CD14-positive monocyte (primary cell): ENCODE measurements at regions not wholly inside any gene's neighbourhood (a gene's known extent, or its start where the extent isn't known, plus 50 kb on each side); places are given as distances from the start of the nearest gene placed in this dataset.

Experiments used
- DNase-seq, 3 donors: peaks; one replicate each; pipeline ENCODE4 v3.0.0-alpha.2; 2011 to 2022
- H2AFZ ChIP-seq: 2 replicates; pipeline ENCODE4 v1.6.0; 2012; ENCODE audit warnings: mild to moderate bottlenecking, low read depth, low read length, inconsistent platforms; ENCODE audit not compliant: insufficient read depth, poor library complexity, severe bottlenecking
- H3K27ac ChIP-seq, 2 donors: 1 replicate in 1 of 2; 2 replicates in 1 of 2; pipeline ENCODE4 v1.5.1; 2012 to 2013; ENCODE audit warnings: low read length in 2 of 2, control low read depth in 1 of 2, inconsistent platforms in 1 of 2, low read depth in 1 of 2, mild to moderate bottlenecking in 1 of 2
- H3K27me3 ChIP-seq, 2 donors: one replicate each; pipeline versions ENCODE4 v1.6.0 to v1.6.1; 2011 to 2013; ENCODE audit warnings: low read length in 2 of 2; ENCODE audit not compliant: control insufficient read depth in 2 of 2, insufficient read depth in 2 of 2
- H3K36me3 ChIP-seq, 2 donors: replicated peaks in 1 of 2; 1 replicate in 1 of 2; 2 replicates in 1 of 2; pipeline versions ENCODE4 v1.5.1 to v1.6.1; 2012 to 2013; ENCODE audit warnings: low read length in 2 of 2, control low read depth in 1 of 2, inconsistent platforms in 1 of 2, mild to moderate bottlenecking in 1 of 2; ENCODE audit not compliant: insufficient read depth in 2 of 2, control insufficient read depth in 1 of 2
- H3K4me1 ChIP-seq, 2 donors: 1 replicate in 1 of 2; 2 replicates in 1 of 2; pipeline versions ENCODE4 v1.5.1 to v1.6.1; 2012 to 2013; ENCODE audit warnings: low read length in 2 of 2, control low read depth in 1 of 2, inconsistent platforms in 1 of 2, mild to moderate bottlenecking in 1 of 2, moderate library complexity in 1 of 2; ENCODE audit not compliant: insufficient read depth in 2 of 2, control insufficient read depth in 1 of 2
- H3K4me2 ChIP-seq: replicated peaks from 2 replicates; pipeline ENCODE3; 2012; ENCODE audit warnings: low read length, moderate library complexity, mild to moderate bottlenecking; ENCODE audit not compliant: poor library complexity, severe bottlenecking; ENCODE audit errors: extremely low read depth
- H3K4me3 ChIP-seq, 3 experiments: fragments of 200-600 bp in 1 of 3; sonication (generic) in 1 of 3; replicated peaks in 1 of 3; 1 replicate in 2 of 3; 2 replicates in 1 of 3; pipeline ENCODE4 v1.5.1; 2011 to 2013; ENCODE audit warnings: low read length in 3 of 3, mild to moderate bottlenecking in 3 of 3, control low read depth in 2 of 3, low read depth in 2 of 3, inconsistent platforms in 1 of 3, moderate library complexity in 1 of 3
- H3K79me2 ChIP-seq: 2 replicates; pipeline ENCODE4 v1.6.0; 2012; ENCODE audit warnings: mild to moderate bottlenecking, control low read depth, inconsistent platforms, low read length, moderate library complexity; ENCODE audit not compliant: insufficient read depth
- H3K9ac ChIP-seq: 2 replicates; pipeline ENCODE4 v1.6.0; 2017; ENCODE audit warnings: low read length, mild to moderate bottlenecking; ENCODE audit not compliant: insufficient read depth, poor library complexity, severe bottlenecking
- H3K9me3 ChIP-seq, 2 donors: replicated peaks in 1 of 2; 1 replicate in 1 of 2; 2 replicates in 1 of 2; pipeline versions ENCODE4 v1.5.1 to v1.6.1; 2012 to 2013; ENCODE audit warnings: low read length in 2 of 2, control low read depth in 1 of 2; ENCODE audit not compliant: control insufficient read depth in 1 of 2, insufficient read depth in 1 of 2
- H4K20me1 ChIP-seq: 2 replicates; pipeline ENCODE4 v1.6.0; 2012; ENCODE audit warnings: mild to moderate bottlenecking, low read length, control low read depth, moderate library complexity; ENCODE audit not compliant: insufficient read depth
- H3K27ac Mint-ChIP-seq, 7 donors: one replicate each; pipeline ENCODE4 v1.8.0; 2020; ENCODE audit warnings: mild to moderate bottlenecking in 7 of 7, mixed read lengths in 7 of 7, moderate library complexity in 6 of 7, inconsistent platforms in 2 of 7
- H3K27me3 Mint-ChIP-seq, 3 donors: one replicate each; pipeline ENCODE4 v1.8.0; 2021 to 2022; ENCODE audit warnings: low read depth in 3 of 3, mild to moderate bottlenecking in 3 of 3, mixed read lengths in 3 of 3, moderate library complexity in 3 of 3, inconsistent platforms in 1 of 3
- H3K36me3 Mint-ChIP-seq, 2 donors: one replicate each; pipeline ENCODE4 v1.8.0; 2020; ENCODE audit warnings: mixed read lengths in 2 of 2, inconsistent platforms in 1 of 2, mild to moderate bottlenecking in 1 of 2
- H3K4me1 Mint-ChIP-seq: one replicate; pipeline ENCODE4 v1.8.0; 2020; ENCODE audit warnings: mild to moderate bottlenecking, mixed read lengths
- H3K4me3 Mint-ChIP-seq, 2 donors: one replicate each; pipeline ENCODE4 v1.8.0; 2020; ENCODE audit warnings: mild to moderate bottlenecking in 2 of 2, mixed read lengths in 2 of 2, moderate library complexity in 1 of 2
- H3K9me3 Mint-ChIP-seq, 7 donors: one replicate each; pipeline ENCODE4 v1.8.0; 2020 to 2022; ENCODE audit warnings: mixed read lengths in 7 of 7, mild to moderate bottlenecking in 6 of 7, moderate library complexity in 6 of 7, inconsistent platforms in 2 of 7
- WGBS: methylation state at CpG from one replicate; pipeline ENCODE4 v1.1.5; 2013; ENCODE audit warnings: missing lambda C conversion rate; ENCODE audit not compliant: insufficient coverage; 5-methylcytosine and 5-hydroxymethylcytosine counted together
- intact Hi-C, 2 donors: fragments of 100-400 bp; cut with micrococcal nuclease; formaldehyde crosslinking; loops; one replicate each; pipeline versions ENCODE4 v1.15.0 to v1.15.1; 2023
- TF ChIP-seq, protein P1 (sequence below): fragments of 200-600 bp; IDR thresholded peaks from one replicate; pipeline ENCODE4 v1.8.0; 2022; ENCODE audit warnings: antibody characterized with exemption, mild to moderate bottlenecking

DNA sequence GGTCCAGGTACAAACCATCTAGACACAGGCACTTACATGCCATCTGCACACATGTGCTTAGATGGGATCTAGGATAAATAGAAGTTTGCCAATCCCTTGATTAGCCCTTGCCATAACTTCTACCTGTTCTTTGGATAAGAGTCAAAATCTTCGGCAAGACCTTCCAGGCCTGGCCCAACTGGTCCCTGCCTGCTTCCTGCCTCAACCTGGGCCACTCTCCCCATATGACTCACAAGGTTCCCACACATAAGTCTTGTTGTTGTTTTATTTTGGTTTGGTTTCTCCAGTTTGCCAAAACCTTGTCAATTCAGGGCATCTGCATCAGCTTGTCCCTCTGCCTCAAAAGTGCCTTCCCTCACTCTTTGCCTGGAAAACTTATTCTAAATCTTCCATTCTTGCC is 95.3 kb upstream of the XYLT1 start:
- H3K4me1 Mint-ChIP-seq = peaks cover 3% of the 10 kb centered on the region
- WGBS = no CpG with 5 or more reads among the region's 1 CpG
- no peak for DNase-seq
- H3K27me3 Mint-ChIP-seq = peaks cover 7 to 10% (median 9%) of the 10 kb centered on the region in 3 donors
- no peak overlapping the region for H3K27ac Mint-ChIP-seq
- H3K27me3 ChIP-seq = peaks cover 0 to 2% of the 10 kb centered on the region in 2 donors
- H3K4me3 Mint-ChIP-seq = no peak overlapping the region
- intact Hi-C loops = no loop called here
- no peaks in the 10 kb centered on the region for H3K79me2 ChIP-seq
- H3K9me3 ChIP-seq = no peaks in the 10 kb centered on the region
- H3K36me3 Mint-ChIP-seq = no peaks in the 10 kb centered on the region
- H3K4me1 ChIP-seq = no peaks in the 10 kb centered on the region
- no peaks in the 10 kb centered on the region for H3K36me3 ChIP-seq
- no peak overlapping the region for H3K9ac ChIP-seq
- H4K20me1 ChIP-seq = no peaks in the 10 kb centered on the region
- no peak overlapping the region for H3K27ac ChIP-seq
- TF ChIP-seq, protein P1, sequence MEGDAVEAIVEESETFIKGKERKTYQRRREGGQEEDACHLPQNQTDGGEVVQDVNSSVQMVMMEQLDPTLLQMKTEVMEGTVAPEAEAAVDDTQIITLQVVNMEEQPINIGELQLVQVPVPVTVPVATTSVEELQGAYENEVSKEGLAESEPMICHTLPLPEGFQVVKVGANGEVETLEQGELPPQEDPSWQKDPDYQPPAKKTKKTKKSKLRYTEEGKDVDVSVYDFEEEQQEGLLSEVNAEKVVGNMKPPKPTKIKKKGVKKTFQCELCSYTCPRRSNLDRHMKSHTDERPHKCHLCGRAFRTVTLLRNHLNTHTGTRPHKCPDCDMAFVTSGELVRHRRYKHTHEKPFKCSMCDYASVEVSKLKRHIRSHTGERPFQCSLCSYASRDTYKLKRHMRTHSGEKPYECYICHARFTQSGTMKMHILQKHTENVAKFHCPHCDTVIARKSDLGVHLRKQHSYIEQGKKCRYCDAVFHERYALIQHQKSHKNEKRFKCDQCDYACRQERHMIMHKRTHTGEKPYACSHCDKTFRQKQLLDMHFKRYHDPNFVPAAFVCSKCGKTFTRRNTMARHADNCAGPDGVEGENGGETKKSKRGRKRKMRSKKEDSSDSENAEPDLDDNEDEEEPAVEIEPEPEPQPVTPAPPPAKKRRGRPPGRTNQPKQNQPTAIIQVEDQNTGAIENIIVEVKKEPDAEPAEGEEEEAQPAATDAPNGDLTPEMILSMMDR = no peak
- H2AFZ ChIP-seq = no peak overlapping the region
- H3K4me3 ChIP-seq = no peak overlapping the region
- H3K9me3 Mint-ChIP-seq = no peaks in the 10 kb centered on the region
- H3K4me2 ChIP-seq = no peak overlapping the region

DNA sequence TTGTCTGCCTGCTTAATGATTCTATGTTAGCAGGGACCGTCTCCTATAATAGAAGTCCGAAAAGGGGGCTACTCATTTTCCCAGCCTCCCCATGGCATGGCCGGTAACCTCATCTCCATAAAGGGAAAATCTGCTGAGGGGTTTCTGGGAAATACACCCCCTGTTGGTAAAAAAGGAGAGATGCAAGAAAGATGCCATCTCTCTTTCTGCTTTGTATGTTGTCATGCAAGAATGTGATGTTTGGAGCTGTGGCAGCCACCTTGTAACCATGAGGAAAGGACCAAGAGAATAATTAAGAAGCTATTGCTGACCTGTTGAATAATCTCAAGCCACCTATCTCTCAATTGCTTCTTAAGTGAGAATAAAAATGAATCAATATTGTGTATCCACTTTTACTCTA is 94.8 kb upstream of the XYLT1 start:
- Histone ChIP-seq H3K4me2 (no peak overlapping the region), H4K20me1 (no peaks in the 10 kb centered on the region), H3K79me2 (no peaks in the 10 kb centered on the region), H2AFZ (no peak overlapping the region), H3K27ac (no peak overlapping the region), H3K4me3 (no peak overlapping the region), H3K9ac (no peak overlapping the region), H3K36me3 (no peaks in the 10 kb centered on the region), H3K4me1 (no peaks in the 10 kb centered on the region), H3K27me3 (peaks cover 0 to 2% of the 10 kb centered on the region in 2 donors), H3K9me3 (no peaks in the 10 kb centered on the region)
- TF ChIP-seq, protein P1 = no peak
- Mint-ChIP-seq H3K27me3 (peaks cover 5 to 10% (median 9%) of the 10 kb centered on the region in 3 donors), H3K36me3 (no peaks in the 10 kb centered on the region), H3K9me3 (no peaks in the 10 kb centered on the region), H3K4me3 (no peak overlapping the region), H3K27ac (no peak overlapping the region), H3K4me1 (peaks cover 3% of the 10 kb centered on the region)
- no peak for DNase-seq
- no CpG with 5 or more reads among the region's 3 CpGs for WGBS
- intact Hi-C loops = no loop called here
